Ureter (tissue), 1 donor: ENCODE measurements at regions not wholly inside any gene's neighbourhood (a gene's known extent, or its start where the extent isn't known, plus 50 kb on each side); places are given as distances from the start of the nearest gene placed in this dataset.
A peak's percentile ranks its signal among the peaks of the same experiment; 100 is the strongest.
"Not testable (repeated sequence)": the region's sequence is repeated elsewhere in the genome, so short reads cannot be mapped to it uniquely, and the experiment has no call there.

Experiments
- DNase-seq: peaks from one replicate; pipeline ENCODE4 v3.0.0-alpha.2; 2020; ENCODE audit warnings: low spot score
- donor health status: DM: yes; HTN: yes; CAD: no.

GRCh38 chr9:71632776-71633175 is 135.5 kb downstream of the CEMIP2 start:
- DNase-seq: no peak

GRCh38 chr9:71630377-71630995 is 137.8 kb downstream of the CEMIP2 start:
- no peak for DNase-seq

- no peak for DNase-seq
Observed at GRCh38 chr9:71629578-71630215, 138.6 kb downstream of the CEMIP2 start.

GRCh38 chr9:71628247-71628646 is 140.1 kb downstream of the CEMIP2 start:
- no peak for DNase-seq

GRCh38 chr9:71627537-71627936 is 140.8 kb downstream of the CEMIP2 start:
- no peak for DNase-seq

- no peak for DNase-seq
Observed at GRCh38 chr9:71626395-71626794, 141.9 kb downstream of the CEMIP2 start.

- no peak for DNase-seq
Observed at GRCh38 chr9:71624728-71625127, 143.6 kb downstream of the CEMIP2 start.

- DNase-seq: no peak
Observed at GRCh38 chr9:71620746-71621145, 147.6 kb downstream of the CEMIP2 start.

- no peak for DNase-seq
Observed at GRCh38 chr9:71620331-71620730, 148.0 kb downstream of the CEMIP2 start.

- no peak for DNase-seq
Observed at GRCh38 chr9:71619926-71620325, 148.4 kb downstream of the CEMIP2 start.

GRCh38 chr9:71614409-71615010 is 153.8 kb downstream of the CEMIP2 start:
- DNase-seq: no peak

- no peak for DNase-seq
Observed at GRCh38 chr9:71612889-71613288, 155.4 kb downstream of the CEMIP2 start.

- no peak for DNase-seq
Observed at GRCh38 chr9:71609448-71609830, 158.9 kb downstream of the CEMIP2 start.

- DNase-seq: no peak
Observed at GRCh38 chr9:71608825-71609447, 159.4 kb downstream of the CEMIP2 start.

GRCh38 chr9:71608021-71608420 is 160.3 kb downstream of the CEMIP2 start:
- no peak for DNase-seq

GRCh38 chr9:71607461-71607881 is 160.8 kb downstream of the CEMIP2 start:
- DNase-seq: no peak

GRCh38 chr9:71604197-71605063 is 163.9 kb downstream of the CEMIP2 start:
- peak; percentile 75 for DNase-seq

- DNase-seq: no peak
Observed at GRCh38 chr9:71602652-71603051, 165.7 kb downstream of the CEMIP2 start.

GRCh38 chr9:71595762-71596161 is 172.6 kb downstream of the CEMIP2 start:
- not testable (repeated sequence) for DNase-seq

- DNase-seq: no peak
Observed at GRCh38 chr9:71594541-71594940, 173.8 kb downstream of the CEMIP2 start.

GRCh38 chr9:71592400-71592799 is 175.9 kb downstream of the CEMIP2 start:
- DNase-seq: no peak

- no peak for DNase-seq
Observed at GRCh38 chr9:71590362-71590761, 178.0 kb downstream of the CEMIP2 start.
